ENCODE measurements at regions not wholly inside any gene's neighbourhood (a gene's known extent, or its start where the extent isn't known, plus 50 kb on each side); places are given as distances from the start of the nearest gene placed in this dataset.
"Not testable (repeated sequence)": the region's sequence is repeated elsewhere in the genome, so short reads cannot be mapped to it uniquely, and the experiment has no call there.

DNA sequence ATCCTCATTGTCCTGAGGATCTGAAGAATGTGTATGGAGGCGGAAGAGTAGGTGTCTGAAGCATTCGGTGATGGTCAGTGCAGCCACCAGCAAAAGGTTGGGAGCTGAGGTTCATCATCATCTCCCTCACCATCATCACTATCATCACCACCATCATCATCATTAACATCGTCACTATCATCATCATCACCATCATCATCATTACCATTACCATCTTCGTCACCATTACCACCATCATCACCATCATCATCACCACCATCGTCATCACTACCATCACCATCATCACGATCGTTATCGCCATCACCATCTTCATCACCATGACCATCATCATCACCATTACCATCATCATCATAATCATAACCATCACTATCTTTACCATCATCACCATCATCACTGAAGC is 90.8 kb upstream of the TMEM132D start:
- no peaks in the 10 kb centered on the region for H3K27me3 ChIP-seq (replicated peaks; ENCODE audit: control insufficient read depth, insufficient read depth, low read length, poor library complexity, severe bottlenecking)
- H3K27ac ChIP-seq (ENCODE audit: insufficient read depth, low read length, poor library complexity, severe bottlenecking), result no peak overlapping the region
- no peak overlapping the region for H3K4me3 ChIP-seq (ENCODE audit: insufficient read depth, low read depth, low read length, poor library complexity, severe bottlenecking)
- no peak for DNase-seq
- no peaks in the 10 kb centered on the region for H3K4me1 ChIP-seq (ENCODE audit: control insufficient read depth, insufficient read depth, low read length, poor library complexity, severe bottlenecking)
- no peaks in the 10 kb centered on the region for H3K36me3 ChIP-seq (ENCODE audit: control insufficient read depth, insufficient read depth, low read length)
- H3K9me3 ChIP-seq (ENCODE audit: control insufficient read depth, low read length), result no peaks in the 10 kb centered on the region

DNA sequence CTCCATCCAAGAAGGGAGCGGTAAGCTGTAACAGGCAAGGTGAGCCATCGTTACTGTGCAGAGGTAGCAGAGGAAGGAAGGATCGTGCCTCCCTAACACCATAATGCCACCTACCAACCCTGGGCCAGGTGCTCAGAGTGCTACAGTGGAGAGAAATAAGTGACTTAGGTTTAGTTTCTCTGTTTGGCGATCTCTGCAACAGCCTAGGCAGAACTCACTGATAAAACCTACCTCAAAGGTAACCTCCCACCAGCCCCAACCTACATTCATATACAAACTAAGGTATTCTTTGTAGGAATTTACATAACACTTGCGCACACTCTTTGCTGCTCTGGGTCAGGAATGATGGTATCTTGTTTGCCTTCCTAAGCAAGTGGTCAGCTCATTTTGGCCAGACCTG is 93.4 kb upstream of the TMEM132D start:
- DNase-seq, result no peak
- Histone ChIP-seq H3K27ac (ENCODE audit: insufficient read depth, low read length, poor library complexity, severe bottlenecking) (no peak overlapping the region), H3K4me3 (ENCODE audit: insufficient read depth, low read depth, low read length, poor library complexity, severe bottlenecking) (no peak overlapping the region), H3K4me1 (ENCODE audit: control insufficient read depth, insufficient read depth, low read length, poor library complexity, severe bottlenecking) (no peaks in the 10 kb centered on the region), H3K36me3 (ENCODE audit: control insufficient read depth, insufficient read depth, low read length) (no peaks in the 10 kb centered on the region), H3K9me3 (ENCODE audit: control insufficient read depth, low read length) (no peaks in the 10 kb centered on the region), H3K27me3 (replicated peaks; ENCODE audit: control insufficient read depth, insufficient read depth, low read length, poor library complexity, severe bottlenecking) (no peaks in the 10 kb centered on the region)

- not testable (repeated sequence) for H3K4me3 ChIP-seq (ENCODE audit: insufficient read depth, low read depth, low read length, poor library complexity, severe bottlenecking); H3K9me3 ChIP-seq (ENCODE audit: control insufficient read depth, low read length); H3K27ac ChIP-seq (ENCODE audit: insufficient read depth, low read length, poor library complexity, severe bottlenecking); H3K4me1 ChIP-seq (ENCODE audit: control insufficient read depth, insufficient read depth, low read length, poor library complexity, severe bottlenecking); H3K36me3 ChIP-seq (ENCODE audit: control insufficient read depth, insufficient read depth, low read length); DNase-seq; H3K27me3 ChIP-seq (replicated peaks; ENCODE audit: control insufficient read depth, insufficient read depth, low read length, poor library complexity, severe bottlenecking)
Measured at GRCh38 chr12:130004310-130004877, 100.6 kb upstream of the TMEM132D start.

DNA sequence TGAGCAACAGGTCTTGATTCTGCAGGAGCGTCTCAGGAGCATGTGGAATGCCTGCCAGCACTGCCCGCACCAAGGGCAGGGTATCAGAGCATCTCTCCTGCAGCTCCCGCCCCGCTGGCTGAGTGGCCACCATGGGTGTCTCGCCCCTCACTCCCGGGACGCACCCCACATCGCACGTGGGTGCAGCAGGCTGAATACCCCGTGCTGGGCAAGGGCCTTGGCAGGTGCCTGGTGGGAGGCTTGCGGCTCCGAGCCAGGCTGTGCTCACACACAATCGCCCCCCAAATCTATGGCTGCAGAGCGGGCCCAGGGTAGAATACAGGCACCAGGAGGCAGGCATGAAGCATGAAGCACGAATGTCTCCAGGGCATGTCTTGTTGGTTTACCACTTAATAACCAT is 103.9 kb upstream of the TMEM132D start:
- no peaks in the 10 kb centered on the region for H3K9me3 ChIP-seq (ENCODE audit: control insufficient read depth, low read length)
- no peaks in the 10 kb centered on the region for H3K36me3 ChIP-seq (ENCODE audit: control insufficient read depth, insufficient read depth, low read length)
- H3K4me1 ChIP-seq (ENCODE audit: control insufficient read depth, insufficient read depth, low read length, poor library complexity, severe bottlenecking), result no peaks in the 10 kb centered on the region
- no peak overlapping the region for H3K4me3 ChIP-seq (ENCODE audit: insufficient read depth, low read depth, low read length, poor library complexity, severe bottlenecking)
- no peak overlapping the region for H3K27ac ChIP-seq (ENCODE audit: insufficient read depth, low read length, poor library complexity, severe bottlenecking)
- no peak for DNase-seq
- H3K27me3 ChIP-seq (replicated peaks; ENCODE audit: control insufficient read depth, insufficient read depth, low read length, poor library complexity, severe bottlenecking), result no peaks in the 10 kb centered on the region

DNA sequence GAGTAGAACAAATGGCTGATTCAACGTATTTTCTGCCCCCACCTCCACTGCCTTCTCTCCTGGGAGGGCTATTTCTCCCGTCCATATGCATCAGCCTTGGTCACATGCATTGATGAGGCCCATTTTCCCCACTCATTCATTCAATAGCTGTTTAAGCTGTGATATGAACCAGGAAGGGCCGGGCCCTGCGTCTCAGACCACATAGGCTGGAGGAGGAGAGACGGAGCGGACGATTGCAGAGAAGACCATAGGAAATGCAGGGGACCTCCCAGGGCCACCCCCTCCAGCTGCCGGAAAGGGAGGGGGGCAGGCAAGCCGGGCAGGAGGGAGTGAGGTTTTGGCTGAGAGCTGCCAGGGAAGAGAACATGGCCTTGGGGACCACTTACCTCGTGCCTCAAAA is 104.4 kb upstream of the TMEM132D start:
- no peak for DNase-seq
- Histone ChIP-seq H3K27ac (ENCODE audit: insufficient read depth, low read length, poor library complexity, severe bottlenecking) (no peak overlapping the region), H3K27me3 (replicated peaks; ENCODE audit: control insufficient read depth, insufficient read depth, low read length, poor library complexity, severe bottlenecking) (no peaks in the 10 kb centered on the region), H3K4me3 (ENCODE audit: insufficient read depth, low read depth, low read length, poor library complexity, severe bottlenecking) (no peak overlapping the region), H3K36me3 (ENCODE audit: control insufficient read depth, insufficient read depth, low read length) (no peaks in the 10 kb centered on the region), H3K4me1 (ENCODE audit: control insufficient read depth, insufficient read depth, low read length, poor library complexity, severe bottlenecking) (no peaks in the 10 kb centered on the region), H3K9me3 (ENCODE audit: control insufficient read depth, low read length) (no peaks in the 10 kb centered on the region)

- DNase-seq, result no peak
- H3K27ac ChIP-seq (ENCODE audit: insufficient read depth, low read length, poor library complexity, severe bottlenecking), result no peak overlapping the region
- no peaks in the 10 kb centered on the region for H3K4me1 ChIP-seq (ENCODE audit: control insufficient read depth, insufficient read depth, low read length, poor library complexity, severe bottlenecking)
- H3K4me3 ChIP-seq (ENCODE audit: insufficient read depth, low read depth, low read length, poor library complexity, severe bottlenecking), result no peak overlapping the region
- H3K27me3 ChIP-seq (replicated peaks; ENCODE audit: control insufficient read depth, insufficient read depth, low read length, poor library complexity, severe bottlenecking), result no peaks in the 10 kb centered on the region
- no peaks in the 10 kb centered on the region for H3K9me3 ChIP-seq (ENCODE audit: control insufficient read depth, low read length)
- no peaks in the 10 kb centered on the region for H3K36me3 ChIP-seq (ENCODE audit: control insufficient read depth, insufficient read depth, low read length)
Measured at GRCh38 chr12:130009961-130010360, 106.1 kb upstream of the TMEM132D start.

DNA sequence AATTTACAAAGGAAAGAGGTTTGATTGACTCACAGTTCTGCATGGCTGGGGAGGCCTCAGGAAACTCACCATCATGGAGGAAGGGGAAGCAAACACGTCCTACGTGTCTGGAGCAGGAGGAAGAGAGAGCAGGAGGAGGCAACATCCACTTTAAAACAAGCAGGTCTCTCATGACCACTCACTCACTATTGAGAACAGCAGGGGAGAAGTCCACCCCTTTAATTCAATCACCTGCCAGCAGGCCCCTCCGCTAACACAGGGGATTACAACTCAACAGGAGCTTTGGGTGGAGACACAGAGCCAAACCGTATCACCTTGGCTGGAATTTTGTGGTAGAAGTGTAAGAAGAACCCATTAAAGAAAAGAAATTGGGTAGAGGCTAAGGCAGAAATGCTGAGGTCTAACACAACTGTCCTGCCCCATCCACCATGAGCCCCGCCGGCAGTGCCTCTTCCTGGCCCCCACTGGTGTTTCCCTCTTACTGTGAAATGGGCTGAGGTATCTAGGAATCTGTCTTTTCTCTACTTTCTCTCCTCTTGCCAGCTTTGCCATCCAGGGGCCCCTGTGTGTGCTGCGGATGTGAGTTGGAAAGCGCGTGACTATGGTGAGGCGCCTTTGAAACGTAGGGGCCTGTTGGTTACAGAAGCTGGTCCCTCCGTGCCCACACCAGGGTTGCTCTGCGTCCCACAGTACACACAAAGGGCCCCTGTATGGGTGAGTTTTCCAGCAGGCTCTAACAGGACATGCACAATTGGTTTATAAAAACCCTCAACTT is 108.0 kb upstream of the TMEM132D start:
- Histone ChIP-seq H3K4me3 (ENCODE audit: insufficient read depth, low read depth, low read length, poor library complexity, severe bottlenecking) (no peak overlapping the region), H3K9me3 (ENCODE audit: control insufficient read depth, low read length) (no peaks in the 10 kb centered on the region), H3K27me3 (replicated peaks; ENCODE audit: control insufficient read depth, insufficient read depth, low read length, poor library complexity, severe bottlenecking) (no peaks in the 10 kb centered on the region), H3K27ac (ENCODE audit: insufficient read depth, low read length, poor library complexity, severe bottlenecking) (no peak overlapping the region), H3K36me3 (ENCODE audit: control insufficient read depth, insufficient read depth, low read length) (no peaks in the 10 kb centered on the region), H3K4me1 (ENCODE audit: control insufficient read depth, insufficient read depth, low read length, poor library complexity, severe bottlenecking) (no peaks in the 10 kb centered on the region)
- no peak for DNase-seq

DNA sequence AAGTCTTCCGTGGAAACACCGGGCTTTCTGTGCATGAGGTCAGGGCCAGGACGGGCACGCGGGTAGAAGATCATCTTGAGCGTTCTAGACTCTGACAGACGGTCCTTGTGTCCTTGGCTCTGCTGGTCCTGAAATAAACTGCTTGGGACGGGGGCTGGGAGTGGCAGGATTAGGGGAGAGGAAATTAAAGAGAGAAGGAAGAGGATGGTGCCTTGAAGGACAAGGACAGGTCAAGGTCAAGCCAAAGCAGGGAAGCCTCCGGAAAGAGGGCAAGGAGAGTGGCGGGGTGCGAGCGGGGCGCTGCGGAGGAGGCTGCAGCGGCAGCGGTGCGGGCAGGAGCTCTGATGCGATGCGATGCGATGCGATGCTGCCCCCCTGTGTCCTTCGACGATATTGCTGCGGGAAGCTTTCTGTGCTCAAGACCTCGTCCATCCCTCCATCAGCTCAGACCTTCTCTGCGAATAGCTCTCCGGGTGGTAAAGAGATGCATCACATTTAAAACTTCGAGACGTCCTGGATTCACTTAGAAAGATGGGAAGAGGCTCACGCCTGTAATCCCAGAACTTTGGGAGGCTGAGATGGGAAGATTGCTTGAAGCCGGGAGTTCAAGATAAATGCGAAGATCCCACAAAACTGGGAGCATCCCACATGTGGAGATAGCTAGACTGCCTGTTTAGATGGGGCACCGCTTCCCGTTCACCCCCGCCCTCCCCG is 110.1 kb upstream of the TMEM132D start:
- H3K27me3 ChIP-seq (replicated peaks; ENCODE audit: control insufficient read depth, insufficient read depth, low read length, poor library complexity, severe bottlenecking), result no peaks in the 10 kb centered on the region
- no peaks in the 10 kb centered on the region for H3K9me3 ChIP-seq (ENCODE audit: control insufficient read depth, low read length)
- no peaks in the 10 kb centered on the region for H3K4me1 ChIP-seq (ENCODE audit: control insufficient read depth, insufficient read depth, low read length, poor library complexity, severe bottlenecking)
- H3K36me3 ChIP-seq (ENCODE audit: control insufficient read depth, insufficient read depth, low read length), result no peaks in the 10 kb centered on the region
- no peak overlapping the region for H3K4me3 ChIP-seq (ENCODE audit: insufficient read depth, low read depth, low read length, poor library complexity, severe bottlenecking)
- H3K27ac ChIP-seq (ENCODE audit: insufficient read depth, low read length, poor library complexity, severe bottlenecking), result no peak overlapping the region
- DNase-seq, result no peak

DNA sequence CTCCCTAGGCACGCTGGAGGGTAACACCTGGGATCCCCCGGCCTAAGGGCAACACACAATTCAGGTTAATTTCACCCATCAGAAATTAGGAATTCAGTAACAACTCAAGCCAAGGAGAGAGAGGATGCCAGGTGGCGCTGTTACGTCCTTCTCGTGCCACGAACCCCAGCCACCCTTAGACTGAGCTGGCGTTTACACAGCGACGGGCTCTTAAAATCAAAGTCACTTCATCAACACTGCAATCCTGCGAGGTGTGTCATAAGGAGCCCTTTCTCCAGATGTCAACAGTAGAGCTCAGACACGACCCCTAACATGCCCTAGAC is 110.6 kb upstream of the TMEM132D start:
- Histone ChIP-seq H3K27me3 (replicated peaks; ENCODE audit: control insufficient read depth, insufficient read depth, low read length, poor library complexity, severe bottlenecking) (no peaks in the 10 kb centered on the region), H3K36me3 (ENCODE audit: control insufficient read depth, insufficient read depth, low read length) (no peaks in the 10 kb centered on the region), H3K4me3 (ENCODE audit: insufficient read depth, low read depth, low read length, poor library complexity, severe bottlenecking) (no peak overlapping the region), H3K27ac (ENCODE audit: insufficient read depth, low read length, poor library complexity, severe bottlenecking) (no peak overlapping the region), H3K4me1 (ENCODE audit: control insufficient read depth, insufficient read depth, low read length, poor library complexity, severe bottlenecking) (no peaks in the 10 kb centered on the region), H3K9me3 (ENCODE audit: control insufficient read depth, low read length) (no peaks in the 10 kb centered on the region)
- DNase-seq, result no peak

DNA sequence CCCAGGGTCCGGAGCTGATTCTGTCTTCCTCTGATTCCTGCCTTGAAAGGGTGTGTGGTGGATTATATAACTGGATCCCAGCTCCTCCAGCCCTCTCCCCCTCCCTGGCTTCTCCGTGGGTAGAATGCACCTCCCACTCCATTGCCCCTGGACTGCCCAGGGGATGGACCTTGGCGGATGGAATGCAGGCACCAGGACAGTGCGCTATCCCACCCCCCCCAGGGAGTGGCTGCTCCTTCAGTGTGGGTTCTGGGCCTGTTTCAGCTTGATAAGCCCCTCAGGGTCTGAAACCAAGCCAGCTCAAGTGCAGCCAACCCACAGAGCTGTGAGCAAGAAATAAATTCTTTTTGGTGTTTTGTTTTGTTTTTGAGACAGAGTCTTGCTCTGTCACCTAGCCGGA is 112.4 kb upstream of the TMEM132D start:
- Histone ChIP-seq H3K9me3 (ENCODE audit: control insufficient read depth, low read length) (no peaks in the 10 kb centered on the region), H3K4me3 (ENCODE audit: insufficient read depth, low read depth, low read length, poor library complexity, severe bottlenecking) (no peak overlapping the region), H3K36me3 (ENCODE audit: control insufficient read depth, insufficient read depth, low read length) (no peaks in the 10 kb centered on the region), H3K27ac (ENCODE audit: insufficient read depth, low read length, poor library complexity, severe bottlenecking) (no peak overlapping the region), H3K27me3 (replicated peaks; ENCODE audit: control insufficient read depth, insufficient read depth, low read length, poor library complexity, severe bottlenecking) (no peaks in the 10 kb centered on the region), H3K4me1 (ENCODE audit: control insufficient read depth, insufficient read depth, low read length, poor library complexity, severe bottlenecking) (no peaks in the 10 kb centered on the region)
- DNase-seq, result no peak
